IMR-90 (cell line): ENCODE measurements at regions not wholly inside any gene's neighbourhood (a gene's known extent, or its start where the extent isn't known, plus 50 kb on each side); places are given as distances from the start of the nearest gene placed in this dataset.

Experiments used
- ATAC-seq: fragments of 200-7000 bp; cut with Tn5 transposase; 2 replicates; pipeline ENCODE4 v1.9.1; 2020; ENCODE audit warnings: low read depth, mild to moderate bottlenecking, moderate library complexity
- BruUV-seq: library from RNA; stranded (reverse); fragments of 400-500 nt; replicated peaks from 2 replicates; lab custom pipeline; 2021; lab: Mats Ljungman, UMichigan
- CTCF ChIA-PET: fragments of 300-600 bp; formaldehyde crosslinking; extraction: SDS; loops from one replicate; lab custom pipeline; 2021; ENCODE audit warnings: antibody characterized with exemption; lab: Yijun Ruan, JAX
- POLR2A ChIA-PET: fragments of 300-600 bp; sonication (Branson Sonifier 250); formaldehyde crosslinking; loops from one replicate; lab custom pipeline; 2022; ENCODE audit warnings: antibody characterized with exemption; ENCODE audit not compliant: unreplicated experiment; lab: Charles Lee
- DNase-seq: peaks from one replicate; pipeline ENCODE4 v3.0.0; 2013
- H2AFZ ChIP-seq: replicated peaks from 2 replicates; pipeline ENCODE3; 2013; ENCODE audit warnings: low read length, mild to moderate bottlenecking; ENCODE audit not compliant: poor library complexity
- H2AK5ac ChIP-seq: 2 replicates; pipeline ENCODE4 v1.6.1; 2013; ENCODE audit warnings: low read depth, low read length, inconsistent platforms
- H2AK9ac ChIP-seq: replicated peaks from 2 replicates; pipeline ENCODE3; 2013; ENCODE audit warnings: mild to moderate bottlenecking, low read depth, low read length, moderate library complexity; ENCODE audit not compliant: poor library complexity
- H2BK120ac ChIP-seq: 2 replicates; pipeline ENCODE4 v1.6.1; 2013; ENCODE audit warnings: low read depth, low read length, inconsistent platforms
- H2BK15ac ChIP-seq: 3 replicates; pipeline ENCODE4 v1.6.1; 2013; ENCODE audit warnings: low read depth, low read length, inconsistent platforms
- H2BK20ac ChIP-seq: 2 replicates; pipeline ENCODE4 v1.6.1; 2013; ENCODE audit warnings: low read depth, mild to moderate bottlenecking, inconsistent platforms, low read length, moderate library complexity
- H2BK5ac ChIP-seq: 2 replicates; pipeline ENCODE4 v1.6.1; 2013; ENCODE audit warnings: mild to moderate bottlenecking, low read depth, low read length, inconsistent platforms; ENCODE audit not compliant: poor library complexity, severe bottlenecking
- H3K14ac ChIP-seq: replicated peaks from 2 replicates; pipeline ENCODE4 v1.6.1; 2013; ENCODE audit warnings: low read depth, low read length, inconsistent platforms
- H3K18ac ChIP-seq: 2 replicates; pipeline ENCODE4 v1.6.1; 2013; ENCODE audit warnings: low read depth, low read length, control low read depth
- H3K23ac ChIP-seq: 2 replicates; pipeline ENCODE4 v1.6.1; 2013; ENCODE audit warnings: low read depth, low read length, inconsistent platforms
- H3K27ac ChIP-seq: 2 replicates; pipeline ENCODE4 v1.5.1; 2013; ENCODE audit warnings: mild to moderate bottlenecking, control low read depth, low read length; ENCODE audit not compliant: insufficient read depth
- H3K27me3 ChIP-seq: 2 replicates; pipeline ENCODE4 v1.6.1; 2013; ENCODE audit warnings: low read length; ENCODE audit not compliant: control insufficient read depth, insufficient read depth
- H3K36me3 ChIP-seq: 2 replicates; pipeline ENCODE4 v1.6.1; 2013; ENCODE audit warnings: low read length, mixed read lengths; ENCODE audit not compliant: control insufficient read depth, insufficient read depth
- H3K4ac ChIP-seq: 2 replicates; pipeline ENCODE4 v1.6.1; 2013; ENCODE audit warnings: low read depth, low read length, inconsistent platforms
- H3K4me1 ChIP-seq: 2 replicates; pipeline ENCODE4 v1.6.1; 2013; ENCODE audit warnings: low read length, mixed read lengths; ENCODE audit not compliant: control insufficient read depth, insufficient read depth
- H3K4me2 ChIP-seq: 2 replicates; pipeline ENCODE4 v1.6.1; 2013; ENCODE audit warnings: low read depth, mild to moderate bottlenecking, control low read depth, low read length, moderate library complexity
- H3K4me3 ChIP-seq: 2 replicates; pipeline ENCODE4 v1.5.1; 2013; ENCODE audit warnings: low read depth, mild to moderate bottlenecking, control low read depth, low read length, moderate library complexity; ENCODE audit not compliant: insufficient read depth
- H3K56ac ChIP-seq: 2 replicates; pipeline ENCODE4 v1.6.1; 2013; ENCODE audit warnings: low read length, inconsistent platforms; ENCODE audit not compliant: insufficient read depth; ENCODE audit errors: extremely low read depth
- H3K79me1 ChIP-seq, 2 experiments: 2 replicates each; pipeline ENCODE4 v1.6.1; 2013; ENCODE audit warnings: low read length in 2 of 2, inconsistent platforms in 1 of 2, low read depth in 1 of 2
- H3K9ac ChIP-seq: 2 replicates; pipeline ENCODE4 v1.6.1; 2013; ENCODE audit warnings: low read depth, low read length, control low read depth
- H3K9me1 ChIP-seq: 2 replicates; pipeline ENCODE4 v1.6.1; 2013; ENCODE audit warnings: low read length, inconsistent platforms; ENCODE audit not compliant: insufficient read depth
- H3K9me3 ChIP-seq: 2 replicates; pipeline ENCODE4 v1.6.1; 2013; ENCODE audit warnings: low read length; ENCODE audit not compliant: control insufficient read depth, insufficient read depth
- H4K20me1 ChIP-seq: 2 replicates; pipeline ENCODE4 v1.6.1; 2013; ENCODE audit warnings: low read length, inconsistent platforms; ENCODE audit not compliant: insufficient read depth
- H4K5ac ChIP-seq: 2 replicates; pipeline ENCODE4 v1.6.1; 2013; ENCODE audit warnings: mild to moderate bottlenecking, low read depth, low read length, control low read depth
- H4K8ac ChIP-seq, 2 experiments: 2 replicates each; pipeline ENCODE4 v1.6.1; 2013; ENCODE audit warnings: low read depth in 2 of 2, low read length in 2 of 2, control low read depth in 1 of 2, inconsistent platforms in 1 of 2
- H4K91ac ChIP-seq: 2 replicates; pipeline ENCODE4 v1.6.1; 2013; ENCODE audit warnings: low read depth, low read length, inconsistent platforms; ENCODE audit not compliant: insufficient read depth
- BHLHE40 ChIP-seq: fragments of 150-350 bp; IDR thresholded peaks from 2 replicates; pipeline ENCODE4 v1.6.1; 2016; ENCODE audit warnings: mild to moderate bottlenecking, low read depth, low read length
- CEBPB ChIP-seq: IDR thresholded peaks from 2 replicates; pipeline ENCODE4 v1.6.1; 2012; ENCODE audit warnings: low read depth, low read length, improper control_type of control experiment
- CHD1 ChIP-seq: IDR thresholded peaks from 2 replicates; pipeline ENCODE4 v1.6.1; 2012; ENCODE audit warnings: low read depth, low read length, improper control_type of control experiment
- CTCF ChIP-seq: conservative IDR thresholded peaks from 2 replicates; pipeline ENCODE4 v1.5.1; 2012; ENCODE audit warnings: mild to moderate bottlenecking, low read depth, low read length, improper control_type of control experiment
- FOS ChIP-seq: fragments of 150-350 bp; IDR thresholded peaks from 2 replicates; pipeline ENCODE4 v1.6.1; 2016; ENCODE audit warnings: low read depth, low read length
- MAFK ChIP-seq: IDR thresholded peaks from 2 replicates; pipeline ENCODE4 v1.6.1; 2012; ENCODE audit warnings: low read depth, low read length, improper control_type of control experiment
- MAZ ChIP-seq: IDR thresholded peaks from 2 replicates; pipeline ENCODE4 v1.6.1; 2012; ENCODE audit warnings: low read depth, mild to moderate bottlenecking, low read length, improper control_type of control experiment, moderate library complexity, borderline replicate concordance
- MXI1 ChIP-seq: IDR thresholded peaks from 2 replicates; pipeline ENCODE4 v1.6.1; 2012; ENCODE audit warnings: low read depth, mild to moderate bottlenecking, low read length, moderate library complexity, borderline replicate concordance
- NFE2L2 ChIP-seq: fragments of 150-350 bp; IDR thresholded peaks from 2 replicates; pipeline ENCODE4 v1.6.1; 2016; ENCODE audit warnings: low read depth, mild to moderate bottlenecking, low read length
- POLR2A ChIP-seq: IDR thresholded peaks from 2 replicates; pipeline ENCODE4 v1.6.1; 2012; ENCODE audit warnings: mild to moderate bottlenecking, low read depth, low read length
- RAD21 ChIP-seq: IDR thresholded peaks from 2 replicates; pipeline ENCODE4 v1.6.1; 2012; ENCODE audit warnings: low read length, improper control_type of control experiment
- RFX5 ChIP-seq: IDR thresholded peaks from 2 replicates; pipeline ENCODE4 v1.8.0; 2012; ENCODE audit warnings: low read depth, mild to moderate bottlenecking, low read length, moderate library complexity
- SMC3 ChIP-seq: fragments of 150-350 bp; IDR thresholded peaks from 2 replicates; pipeline ENCODE4 v1.6.1; 2016; ENCODE audit warnings: low read depth, mild to moderate bottlenecking, antibody characterized with exemption, low read length, moderate library complexity
- USF2 ChIP-seq: fragments of 150-350 bp; IDR thresholded peaks from 2 replicates; pipeline ENCODE4 v1.6.1; 2017; ENCODE audit warnings: mild to moderate bottlenecking, antibody characterized with exemption, low read length, low read depth
- WGBS, 2 experiments: methylation state at CpG; one replicate each; pipeline versions ENCODE4 v1.1.5 to v1.1.7; 2013; ENCODE audit warnings: missing lambda C conversion rate in 2 of 2; ENCODE audit not compliant: insufficient read length in 1 of 2; ENCODE audit errors: extremely low coverage in 2 of 2; 5-methylcytosine and 5-hydroxymethylcytosine counted together
- dilution Hi-C: fragments of 300-500 bp; cut with HindIII; formaldehyde crosslinking; loops from one replicate; pipeline ENCODE4 v1.14.3; 2018; ENCODE audit warnings: low sequenced_read_pairs; ENCODE audit not compliant: unreplicated experiment
- in situ Hi-C: fragments of 300-500 bp; cut with MboI; formaldehyde crosslinking; loops from 3 replicates; pipeline ENCODE4 v1.14.3; 2019; ENCODE audit warnings: low sequenced_read_pairs, inconsistent platforms, mixed read lengths
- intact Hi-C: fragments of 100-400 bp; cut with micrococcal nuclease; formaldehyde crosslinking; loops from 2 replicates; pipeline ENCODE4 v1.10.0; 2022

GRCh38 chr3:66928252-66928651 lies 69.9 kb upstream of the KBTBD8 start:
- H3K14ac ChIP-seq, result no peak overlapping the region
- no peak overlapping the region for H3K56ac ChIP-seq
- H3K4me2 ChIP-seq, result no peak overlapping the region
- H2BK20ac ChIP-seq, result no peak overlapping the region
- no peak overlapping the region for H2BK120ac ChIP-seq
- no peak overlapping the region for H3K27ac ChIP-seq
- ATAC-seq (no peak), DNase-seq (no peak)
- no peak overlapping the region for H4K8ac ChIP-seq
- intact Hi-C loops, result no loop called here
- H3K23ac ChIP-seq, result no peak overlapping the region
- H3K4me1 ChIP-seq, result no peaks in the 10 kb centered on the region
- H3K9me3 ChIP-seq, result no peaks in the 10 kb centered on the region
- H3K9ac ChIP-seq, result no peak overlapping the region
- no peak overlapping the region for H2BK15ac ChIP-seq
- peaks cover 8% of the 10 kb centered on the region; the same call in 1 of the 2 replicates for H3K27me3 ChIP-seq
- H2BK5ac ChIP-seq, result no peak overlapping the region
- no peaks in the 10 kb centered on the region for H4K20me1 ChIP-seq
- POLR2A ChIA-PET, result no interaction called here
- dilution Hi-C loops, result no loop called here
- no peak overlapping the region for H2AK9ac ChIP-seq
- no peaks in the 10 kb centered on the region for H3K79me1 ChIP-seq
- in situ Hi-C loops, result loop anchor here (25.0 kb wide), 1 partner anchor 1959 kb away; no protein-coding TSS in a partner anchor
- H3K18ac ChIP-seq, result no peak overlapping the region
- WGBS, 2 experiments, result no CpG with 5 or more reads among the region's 2 CpGs
- BruUV-seq, result no TSS peak
- no peak overlapping the region for H3K4me3 ChIP-seq
- no peak overlapping the region for H3K4ac ChIP-seq
- H2AK5ac ChIP-seq, result no peak overlapping the region
- H4K91ac ChIP-seq, result no peak overlapping the region
- no peaks in the 10 kb centered on the region for H3K9me1 ChIP-seq
- no peak overlapping the region for H2AFZ ChIP-seq
- no peaks in the 10 kb centered on the region for H3K36me3 ChIP-seq
- no peak overlapping the region for H4K5ac ChIP-seq
- TF ChIP-seq MAFK (no peak), NFE2L2 (no peak), CTCF (no peak), RAD21 (no peak), FOS (no peak), USF2 (no peak), CEBPB (no peak), RFX5 (no peak), SMC3 (no peak), POLR2A (no peak), CHD1 (no peak), MXI1 (no peak), MAZ (no peak), BHLHE40 (no peak)
- CTCF ChIA-PET, result interaction anchor here (1.0 kb wide), 1 partner anchor 10 kb away, joined by 4 read pairs; no protein-coding TSS in a partner anchor
